GM19099 (cell line): ENCODE measurements at regions not wholly inside any gene's neighbourhood (a gene's known extent, or its start where the extent isn't known, plus 50 kb on each side); places are given as distances from the start of the nearest gene placed in this dataset.

Source experiments
- POLR2A ChIP-seq: IDR thresholded peaks from 3 replicates; pipeline ENCODE4 v1.6.1; 2011; ENCODE audit warnings: low read depth; ENCODE audit not compliant: insufficient read length; ENCODE audit errors: extremely low read depth

DNA sequence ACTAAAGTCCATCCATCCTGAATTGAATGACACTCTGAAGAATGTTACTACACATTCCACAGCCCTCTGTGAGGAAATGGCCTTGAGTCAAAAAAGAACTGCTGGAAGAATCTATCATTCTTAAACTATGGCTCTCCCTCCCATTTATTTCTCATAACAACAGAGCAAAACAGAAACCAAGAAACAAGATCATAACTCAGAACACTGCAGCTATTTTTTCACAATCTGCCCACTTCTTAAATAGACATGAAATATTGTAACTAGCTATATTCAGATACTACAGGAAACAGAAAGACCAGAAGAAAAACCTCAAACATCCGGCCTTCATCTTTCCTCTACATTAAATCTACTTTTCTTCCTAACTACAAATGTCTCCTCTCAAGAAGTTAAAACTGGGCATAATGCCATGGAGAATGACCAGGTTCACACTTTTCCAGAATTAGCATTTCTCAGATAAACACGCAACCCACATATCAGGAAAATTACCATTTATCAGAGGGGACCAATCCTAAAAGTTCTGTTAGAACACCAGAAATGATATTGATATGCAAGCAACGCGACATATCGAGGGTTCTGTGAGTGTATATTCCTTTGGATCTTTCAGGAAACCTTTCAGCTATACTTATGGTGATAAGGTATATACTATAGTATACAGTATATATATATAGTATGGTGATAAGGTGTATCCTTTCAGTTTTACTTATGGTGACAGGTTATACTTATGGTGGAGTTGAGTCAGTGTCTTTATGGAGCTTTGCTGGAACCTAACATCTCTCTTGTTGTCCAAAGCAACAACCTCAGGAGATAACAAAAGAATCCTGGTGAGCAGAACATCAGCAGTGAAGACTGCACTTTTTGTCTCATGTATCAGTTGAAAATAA is 60.4 kb upstream of the IRF2 start:
- TF ChIP-seq POLR2A: no peak

DNA sequence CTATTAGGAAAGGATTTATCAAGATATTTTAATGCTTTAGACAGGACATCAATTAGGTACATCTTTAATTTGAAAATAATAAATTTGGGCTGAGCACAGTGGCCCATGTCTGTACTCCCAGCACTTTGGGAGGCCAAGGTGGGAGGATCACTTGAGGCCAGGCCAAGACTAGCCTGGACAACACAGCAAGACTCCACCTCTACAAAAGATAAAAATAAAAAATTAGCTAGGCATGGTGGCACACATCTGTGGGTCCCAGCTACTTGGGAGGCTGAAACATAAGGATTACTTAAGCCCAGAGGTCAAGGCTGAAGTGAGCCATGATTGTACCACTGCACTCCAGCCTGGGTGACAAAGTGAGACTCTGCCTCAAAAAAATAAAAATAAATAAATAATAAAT is 59.6 kb upstream of the IRF2 start:
- TF ChIP-seq POLR2A: no peak

DNA sequence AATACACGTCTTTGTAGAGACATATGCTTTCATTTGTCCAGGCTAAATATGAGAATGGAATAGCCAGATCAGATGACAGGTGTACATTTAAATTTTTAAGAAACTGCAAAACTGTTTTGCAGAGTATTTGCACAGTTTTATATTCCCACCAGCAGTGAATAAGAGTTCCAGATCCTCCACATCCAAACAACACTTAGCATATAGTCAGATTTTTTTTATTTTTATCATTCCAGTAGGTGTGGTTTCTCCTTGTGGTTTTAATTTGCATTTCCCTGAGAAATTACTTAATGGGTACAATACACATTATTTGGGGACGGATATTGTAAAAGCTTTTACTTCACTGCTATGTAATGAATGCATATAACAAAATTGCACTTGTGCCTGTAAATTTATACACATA is 56.7 kb upstream of the IRF2 start:
- no peak for TF ChIP-seq POLR2A

DNA sequence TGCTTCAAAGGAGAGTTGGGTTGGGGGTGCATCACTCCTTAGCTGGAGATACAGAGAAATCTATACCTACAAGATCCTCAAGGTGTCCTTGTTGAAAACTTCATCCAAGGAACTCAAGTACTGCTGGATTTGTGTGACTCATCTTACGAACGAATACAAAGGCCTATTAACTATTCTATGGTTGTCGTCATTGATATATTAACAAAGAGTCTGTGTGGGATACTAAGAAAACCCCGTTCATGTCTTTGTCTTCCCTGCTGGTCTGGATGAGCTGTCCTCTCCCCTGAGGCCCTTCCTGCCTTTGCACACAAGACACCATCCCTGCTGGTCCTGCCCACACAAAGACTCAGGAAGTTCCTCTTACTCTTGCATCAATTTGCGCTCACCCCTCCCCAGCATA is 54.9 kb upstream of the IRF2 start:
- TF ChIP-seq POLR2A: no peak

DNA sequence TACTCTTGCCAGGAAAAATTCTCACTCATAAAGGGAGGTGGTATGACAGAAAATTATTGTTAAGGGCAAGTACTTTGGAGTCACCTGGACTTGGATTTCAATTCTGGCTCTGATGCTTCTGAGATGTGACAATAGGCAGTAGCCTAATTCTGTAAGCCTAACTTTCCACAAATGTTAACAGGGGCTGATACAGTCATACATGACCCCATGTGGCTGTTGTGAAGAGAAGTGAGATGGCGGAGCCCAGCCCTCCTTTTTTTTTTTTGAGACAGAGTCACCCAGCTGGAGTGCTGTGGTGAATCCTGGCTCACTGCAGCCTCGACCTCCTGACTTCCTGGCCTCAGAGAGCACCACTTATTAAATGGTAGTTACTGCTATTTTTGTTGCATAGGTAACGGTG is 54.4 kb upstream of the IRF2 start:
- no peak for TF ChIP-seq POLR2A

DNA sequence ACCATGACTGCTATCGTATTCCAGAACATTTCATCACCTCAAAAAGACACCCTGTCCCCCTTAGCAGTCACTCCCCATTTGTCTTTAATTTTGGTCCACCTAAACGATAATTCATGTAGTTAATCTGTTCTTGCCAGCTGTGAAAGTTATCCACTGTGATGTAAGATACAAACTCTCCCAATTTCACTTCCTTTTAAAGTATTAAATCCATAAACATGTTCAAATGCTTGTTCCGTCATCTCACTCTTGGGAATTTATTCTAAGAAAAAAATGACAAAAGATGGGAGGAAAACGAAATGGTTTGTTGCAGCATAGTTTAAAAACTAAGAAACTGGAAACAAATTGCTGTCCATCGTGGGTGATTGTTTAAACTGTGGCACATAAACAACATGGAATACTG is 53.7 kb upstream of the IRF2 start:
- TF ChIP-seq POLR2A: no peak

DNA sequence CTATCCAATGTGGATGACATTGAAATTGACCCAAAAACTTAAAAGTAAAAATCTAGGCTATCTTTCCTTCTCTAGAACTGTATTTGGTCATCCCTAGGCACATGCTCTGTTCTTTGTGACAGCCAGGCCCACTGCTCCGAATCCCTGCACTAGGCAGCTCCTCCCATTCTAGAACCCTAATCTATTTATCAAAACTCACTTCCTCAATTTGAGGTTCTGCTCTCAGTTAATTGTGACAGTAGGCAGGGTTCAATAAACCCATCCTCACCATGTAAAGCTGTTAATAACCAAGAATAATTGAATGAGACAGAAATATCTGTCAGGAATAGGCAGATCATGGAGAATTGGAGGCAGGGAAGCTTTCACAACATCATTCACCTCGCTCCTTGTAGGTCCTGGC is 51.9 kb upstream of the IRF2 start:
- TF ChIP-seq POLR2A: no peak
